ENCODE measurements at regions not wholly inside any gene's neighbourhood (a gene's known extent, or its start where the extent isn't known, plus 50 kb on each side); places are given as distances from the start of the nearest gene placed in this dataset.

GRCh38 chr4:64598066-64598465, 188.8 kb upstream of the TECRL start:
- Mint-ChIP-seq H3K9me3 (ENCODE audit: insufficient read depth) (no peaks in the 10 kb centered on the region), H3K4me1 (no peaks in the 10 kb centered on the region), H3K27me3 (no peaks in the 10 kb centered on the region), H3K4me3 (no peak overlapping the region), H3K27ac (no peak overlapping the region)
- ChIA-PET POLR2A (no interaction called here), CTCF (no interaction called here)
- ATAC-seq (ENCODE audit: low read depth) (no peak), DNase-seq (no peak)
- no peaks in the 10 kb centered on the region for H3K79me2 ChIP-seq (ENCODE audit: control insufficient read depth, insufficient read depth, low read length)
- no peaks in the 10 kb centered on the region for H3K27me3 ChIP-seq (replicated peaks in 1 of 4; ENCODE audit: control extremely low read depth in 1 of 4, control insufficient read depth in 3 of 4, insufficient read depth in 4 of 4, low read length in 3 of 4)
- H3K4me3 ChIP-seq (ENCODE audit: control extremely low read depth in 1 of 5, extremely low read depth in 1 of 5, insufficient read depth in 1 of 5, low read depth in 2 of 5, low read length in 4 of 5): no peak overlapping the region
- no peaks in the 10 kb centered on the region for H3K36me3 ChIP-seq (replicated peaks in 1 of 2; ENCODE audit: control extremely low read depth in 1 of 2, control insufficient read depth in 1 of 2, extremely low read depth in 1 of 2, insufficient read depth in 2 of 2, low read length in 1 of 2)
- WGBS (ENCODE audit: insufficient coverage): no CpG with 5 or more reads among the region's 1 CpG
- H4K20me1 ChIP-seq (ENCODE audit: control insufficient read depth, insufficient read depth, low read length, poor library complexity, severe bottlenecking): no peaks in the 10 kb centered on the region
- H3K9ac ChIP-seq (ENCODE audit: low read length): no peak overlapping the region
- no peak overlapping the region for H3K27ac ChIP-seq (ENCODE audit: low read length in 2 of 2)
- intact Hi-C loops (cut with micrococcal nuclease): no loop called here
- no peaks in the 10 kb centered on the region for H3K4me1 ChIP-seq (ENCODE audit: control insufficient read depth in 2 of 2, insufficient read depth in 2 of 2, low read length in 2 of 2)
- no peaks in the 10 kb centered on the region for H3K9me3 ChIP-seq (ENCODE audit: control extremely low read depth in 1 of 3, control insufficient read depth in 2 of 3, insufficient read depth in 1 of 3, low read length in 2 of 3)
- H3K4me2 ChIP-seq (replicated peaks; ENCODE audit: low read depth, low read length, poor library complexity, severe bottlenecking): no peak overlapping the region
- H2AFZ ChIP-seq (ENCODE audit: insufficient read depth, low read depth, low read length, poor library complexity, severe bottlenecking): no peak overlapping the region
- no peak for TF ChIP-seq EZH2 (IDR thresholded peaks at IDR 0.05; ENCODE audit: borderline replicate concordance, insufficient read depth, low read depth, low read length, poor library complexity, severe bottlenecking)
- TF ChIP-seq, protein P1, sequence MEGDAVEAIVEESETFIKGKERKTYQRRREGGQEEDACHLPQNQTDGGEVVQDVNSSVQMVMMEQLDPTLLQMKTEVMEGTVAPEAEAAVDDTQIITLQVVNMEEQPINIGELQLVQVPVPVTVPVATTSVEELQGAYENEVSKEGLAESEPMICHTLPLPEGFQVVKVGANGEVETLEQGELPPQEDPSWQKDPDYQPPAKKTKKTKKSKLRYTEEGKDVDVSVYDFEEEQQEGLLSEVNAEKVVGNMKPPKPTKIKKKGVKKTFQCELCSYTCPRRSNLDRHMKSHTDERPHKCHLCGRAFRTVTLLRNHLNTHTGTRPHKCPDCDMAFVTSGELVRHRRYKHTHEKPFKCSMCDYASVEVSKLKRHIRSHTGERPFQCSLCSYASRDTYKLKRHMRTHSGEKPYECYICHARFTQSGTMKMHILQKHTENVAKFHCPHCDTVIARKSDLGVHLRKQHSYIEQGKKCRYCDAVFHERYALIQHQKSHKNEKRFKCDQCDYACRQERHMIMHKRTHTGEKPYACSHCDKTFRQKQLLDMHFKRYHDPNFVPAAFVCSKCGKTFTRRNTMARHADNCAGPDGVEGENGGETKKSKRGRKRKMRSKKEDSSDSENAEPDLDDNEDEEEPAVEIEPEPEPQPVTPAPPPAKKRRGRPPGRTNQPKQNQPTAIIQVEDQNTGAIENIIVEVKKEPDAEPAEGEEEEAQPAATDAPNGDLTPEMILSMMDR (IDR thresholded peaks at IDR 0.05): no peak

GRCh38 chr4:64594723-64595122, 185.5 kb upstream of the TECRL start:
- H3K36me3 ChIP-seq (replicated peaks in 1 of 2; ENCODE audit: control extremely low read depth in 1 of 2, control insufficient read depth in 1 of 2, extremely low read depth in 1 of 2, insufficient read depth in 2 of 2, low read length in 1 of 2): no peaks in the 10 kb centered on the region
- POLR2A ChIA-PET: no interaction called here
- no peak for TF ChIP-seq EZH2 (IDR thresholded peaks at IDR 0.05; ENCODE audit: borderline replicate concordance, insufficient read depth, low read depth, low read length, poor library complexity, severe bottlenecking)
- TF ChIP-seq, protein P1 (IDR thresholded peaks at IDR 0.05): no peak
- DNase-seq: no peak
- no peak overlapping the region for H3K4me3 ChIP-seq (ENCODE audit: control extremely low read depth in 1 of 5, extremely low read depth in 1 of 5, insufficient read depth in 1 of 5, low read depth in 2 of 5, low read length in 4 of 5)
- no peaks in the 10 kb centered on the region for H4K20me1 ChIP-seq (ENCODE audit: control insufficient read depth, insufficient read depth, low read length, poor library complexity, severe bottlenecking)
- no peak overlapping the region for H3K9ac ChIP-seq (ENCODE audit: low read length)
- H3K27me3 ChIP-seq (replicated peaks in 1 of 4; ENCODE audit: control extremely low read depth in 1 of 4, control insufficient read depth in 3 of 4, insufficient read depth in 4 of 4, low read length in 3 of 4): no peaks in the 10 kb centered on the region
- intact Hi-C loops (cut with micrococcal nuclease): no loop called here
- ATAC-seq (ENCODE audit: low read depth): no peak
- H3K27ac Mint-ChIP-seq: no peak overlapping the region
- H3K79me2 ChIP-seq (ENCODE audit: control insufficient read depth, insufficient read depth, low read length): no peaks in the 10 kb centered on the region
- CTCF ChIA-PET: no interaction called here
- H3K27me3 Mint-ChIP-seq: no peaks in the 10 kb centered on the region
- H3K27ac ChIP-seq (ENCODE audit: low read length in 2 of 2): no peak overlapping the region
- H3K4me3 Mint-ChIP-seq: no peak overlapping the region
- no peak overlapping the region for H2AFZ ChIP-seq (ENCODE audit: insufficient read depth, low read depth, low read length, poor library complexity, severe bottlenecking)
- H3K4me1 Mint-ChIP-seq: no peaks in the 10 kb centered on the region
- no peaks in the 10 kb centered on the region for H3K9me3 ChIP-seq (ENCODE audit: control extremely low read depth in 1 of 3, control insufficient read depth in 2 of 3, insufficient read depth in 1 of 3, low read length in 2 of 3)
- no peak overlapping the region for H3K4me2 ChIP-seq (replicated peaks; ENCODE audit: low read depth, low read length, poor library complexity, severe bottlenecking)
- H3K4me1 ChIP-seq (ENCODE audit: control insufficient read depth in 2 of 2, insufficient read depth in 2 of 2, low read length in 2 of 2): no peaks in the 10 kb centered on the region
- peaks cover 2% of the 10 kb centered on the region for H3K9me3 Mint-ChIP-seq (ENCODE audit: insufficient read depth)

All from B cell (primary cell).